ENCODE measurements at regions not wholly inside any gene's neighbourhood (a gene's known extent, or its start where the extent isn't known, plus 50 kb on each side); places are given as distances from the start of the nearest gene placed in this dataset.
A peak's percentile ranks its signal among the peaks of the same experiment; 100 is the strongest.

DNA sequence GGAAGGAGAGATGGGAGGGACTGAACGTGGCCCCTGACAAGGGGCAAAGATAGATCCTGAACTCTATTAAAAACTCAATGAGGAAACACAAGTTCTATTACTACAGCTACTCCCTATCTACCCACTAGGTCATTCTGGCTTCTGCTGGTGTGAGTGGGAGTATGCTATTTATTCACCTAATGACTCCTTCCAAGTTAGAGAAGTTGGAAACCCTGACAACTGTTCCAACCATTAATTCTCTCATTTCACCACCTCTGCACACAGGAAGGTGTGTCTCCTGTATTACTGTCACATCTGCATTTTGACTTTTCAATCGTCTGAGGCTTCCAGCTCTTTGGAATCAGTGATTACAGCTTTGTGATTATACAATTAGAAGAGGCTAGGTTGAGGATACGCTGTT lies 169.4 kb upstream of the ADO start:
- H3K9me3 ChIP-seq = no peaks in the 10 kb centered on the region
- H3K4me3 ChIP-seq = no peak overlapping the region
- TF ChIP-seq, protein P1, sequence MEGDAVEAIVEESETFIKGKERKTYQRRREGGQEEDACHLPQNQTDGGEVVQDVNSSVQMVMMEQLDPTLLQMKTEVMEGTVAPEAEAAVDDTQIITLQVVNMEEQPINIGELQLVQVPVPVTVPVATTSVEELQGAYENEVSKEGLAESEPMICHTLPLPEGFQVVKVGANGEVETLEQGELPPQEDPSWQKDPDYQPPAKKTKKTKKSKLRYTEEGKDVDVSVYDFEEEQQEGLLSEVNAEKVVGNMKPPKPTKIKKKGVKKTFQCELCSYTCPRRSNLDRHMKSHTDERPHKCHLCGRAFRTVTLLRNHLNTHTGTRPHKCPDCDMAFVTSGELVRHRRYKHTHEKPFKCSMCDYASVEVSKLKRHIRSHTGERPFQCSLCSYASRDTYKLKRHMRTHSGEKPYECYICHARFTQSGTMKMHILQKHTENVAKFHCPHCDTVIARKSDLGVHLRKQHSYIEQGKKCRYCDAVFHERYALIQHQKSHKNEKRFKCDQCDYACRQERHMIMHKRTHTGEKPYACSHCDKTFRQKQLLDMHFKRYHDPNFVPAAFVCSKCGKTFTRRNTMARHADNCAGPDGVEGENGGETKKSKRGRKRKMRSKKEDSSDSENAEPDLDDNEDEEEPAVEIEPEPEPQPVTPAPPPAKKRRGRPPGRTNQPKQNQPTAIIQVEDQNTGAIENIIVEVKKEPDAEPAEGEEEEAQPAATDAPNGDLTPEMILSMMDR (IDR thresholded peaks at IDR 0.05) = no peak
- no peaks in the 10 kb centered on the region for H3K27me3 ChIP-seq (replicated peaks; ENCODE audit: insufficient read depth)
- H3K36me3 ChIP-seq = no peaks in the 10 kb centered on the region
- no peak overlapping the region for H3K27ac ChIP-seq
- peaks cover 3 to 4% of the 10 kb centered on the region in 2 donors for H3K4me1 ChIP-seq (ENCODE audit: control insufficient read depth in 1 of 2, low read depth in 2 of 2)
- no peak for DNase-seq (ENCODE audit: low spot score)
- ATAC-seq (ENCODE audit: insufficient number of reproducible peaks, low FRiP score, low read depth) = no peak

DNA sequence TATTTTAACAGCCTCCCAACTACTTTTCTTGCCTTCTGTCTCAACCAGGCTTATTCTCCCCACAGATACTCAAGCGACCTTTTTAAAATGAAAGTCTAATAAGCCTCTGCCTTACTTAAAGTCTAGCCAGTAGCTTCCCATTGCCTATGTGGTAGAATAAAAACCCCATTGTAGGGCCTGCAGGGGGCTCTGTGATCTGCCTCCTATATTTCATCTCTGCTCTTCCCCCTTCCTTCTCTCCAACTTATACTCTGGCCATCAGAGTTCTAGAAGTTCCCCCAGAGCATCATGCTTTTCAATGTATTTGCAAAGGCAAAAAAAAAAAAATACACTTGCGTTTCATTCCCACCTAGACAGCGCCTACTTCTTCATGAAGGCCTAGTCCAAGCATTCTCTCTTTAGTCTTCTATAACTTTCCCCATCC lies 167.7 kb upstream of the ADO start:
- peak overlapping the region in 1 of 2 donors; percentile 44 for H3K27ac ChIP-seq
- no peak for ATAC-seq (ENCODE audit: insufficient number of reproducible peaks, low FRiP score, low read depth)

GRCh38 chr10:62637249-62638061 lies 167.1 kb upstream of the ADO start:
- Histone ChIP-seq H3K36me3 (no peaks in the 10 kb centered on the region), H3K9me3 (no peaks in the 10 kb centered on the region), H3K27ac (peak overlapping the region in 1 of 2 donors; percentile 44), H3K27me3 (replicated peaks; ENCODE audit: insufficient read depth) (no peaks in the 10 kb centered on the region), H3K4me1 (ENCODE audit: control insufficient read depth in 1 of 2, low read depth in 2 of 2) (peaks cover 3 to 4% of the 10 kb centered on the region in 2 donors), H3K4me3 (peak overlapping the region; percentile 55)
- TF ChIP-seq, protein P1 (IDR thresholded peaks at IDR 0.05) = no peak
- ATAC-seq (ENCODE audit: insufficient number of reproducible peaks, low FRiP score, low read depth) (peak; percentile 24), DNase-seq (ENCODE audit: low spot score) (no peak)

More for the DNA sequence above, 167.7 kb upstream of the ADO start:
- H3K4me3 ChIP-seq = peak overlapping the region; percentile 55
- no peaks in the 10 kb centered on the region for H3K9me3 ChIP-seq
- no peaks in the 10 kb centered on the region for H3K36me3 ChIP-seq
- peaks cover 3 to 4% of the 10 kb centered on the region in 2 donors for H3K4me1 ChIP-seq (ENCODE audit: control insufficient read depth in 1 of 2, low read depth in 2 of 2)
- no peaks in the 10 kb centered on the region for H3K27me3 ChIP-seq (replicated peaks; ENCODE audit: insufficient read depth)
- DNase-seq (ENCODE audit: low spot score) = no peak
- TF ChIP-seq, protein P1 (IDR thresholded peaks at IDR 0.05) = no peak

DNA sequence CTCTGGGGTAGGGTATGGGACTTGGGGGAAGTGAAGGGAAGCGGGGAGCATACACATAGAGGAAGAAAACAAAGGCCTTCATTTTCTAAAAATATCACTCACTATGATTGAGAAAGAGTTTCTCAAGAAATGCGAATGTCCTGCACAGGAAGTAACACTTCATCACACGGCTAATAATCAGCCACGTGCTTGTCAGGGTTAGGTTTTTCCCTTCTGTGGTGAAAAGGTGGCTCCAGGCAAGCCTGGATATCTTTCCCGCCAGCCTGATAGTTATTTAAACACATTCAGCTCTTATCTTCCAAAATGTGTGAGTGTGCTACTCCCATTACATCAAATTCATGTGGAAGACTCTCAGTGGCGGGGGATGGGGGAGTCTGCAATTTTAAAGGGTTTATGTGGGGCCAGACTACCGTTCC lies 166.4 kb upstream of the ADO start:
- TF ChIP-seq, protein P1 (IDR thresholded peaks at IDR 0.05) = no peak
- H3K4me1 ChIP-seq (ENCODE audit: control insufficient read depth in 1 of 2, low read depth in 2 of 2) = peaks cover 3 to 4% of the 10 kb centered on the region in 2 donors
- no peaks in the 10 kb centered on the region for H3K36me3 ChIP-seq
- H3K9me3 ChIP-seq = no peaks in the 10 kb centered on the region
- no peak for DNase-seq (ENCODE audit: low spot score)
- H3K27me3 ChIP-seq (replicated peaks; ENCODE audit: insufficient read depth) = no peaks in the 10 kb centered on the region
- H3K4me3 ChIP-seq = peak overlapping the region; percentile 55
- ATAC-seq (ENCODE audit: insufficient number of reproducible peaks, low FRiP score, low read depth) = no peak
- peak overlapping the region in 1 of 2 donors; percentile 44 for H3K27ac ChIP-seq

GRCh38 chr10:62639144-62639543 lies 165.4 kb upstream of the ADO start:
- Histone ChIP-seq H3K4me1 (ENCODE audit: control insufficient read depth in 1 of 2, low read depth in 2 of 2) (peaks cover 3 to 4% of the 10 kb centered on the region in 2 donors), H3K36me3 (no peaks in the 10 kb centered on the region), H3K9me3 (no peaks in the 10 kb centered on the region), H3K27me3 (replicated peaks; ENCODE audit: insufficient read depth) (no peaks in the 10 kb centered on the region), H3K27ac (no peak overlapping the region), H3K4me3 (no peak overlapping the region)
- ATAC-seq (ENCODE audit: insufficient number of reproducible peaks, low FRiP score, low read depth) (no peak), DNase-seq (ENCODE audit: low spot score) (no peak)
- TF ChIP-seq, protein P1 (IDR thresholded peaks at IDR 0.05) = no peak

Measured in thoracic aorta (tissue), 2 donors.